ENCODE measurements at regions not wholly inside any gene's neighbourhood (a gene's known extent, or its start where the extent isn't known, plus 50 kb on each side); places are given as distances from the start of the nearest gene placed in this dataset.

GRCh38 chr7:112654322-112655216, 135.6 kb downstream of the TMEM168 start:
- Histone ChIP-seq H2AFZ (ENCODE audit: low read depth, low read length, severe bottlenecking) (no peak overlapping the region), H3K9ac (ENCODE audit: low read length) (no peak overlapping the region), H3K27me3 (ENCODE audit: low read length) (no peaks in the 10 kb centered on the region), H3K79me2 (ENCODE audit: insufficient read depth, low read length) (no peaks in the 10 kb centered on the region), H3K36me3 (ENCODE audit: low read length) (no peaks in the 10 kb centered on the region), H3K4me2 (ENCODE audit: low read depth, low read length, poor library complexity, severe bottlenecking) (no peak overlapping the region), H3K9me3 (ENCODE audit: insufficient read depth, low read length) (no peaks in the 10 kb centered on the region), H3K27ac (ENCODE audit: low read depth, low read length) (no peak overlapping the region), H3F3A (ENCODE audit: insufficient read depth) (no peaks in the 10 kb centered on the region), H3K9me2 (replicated peaks; ENCODE audit: insufficient read depth, low read length) (no peaks in the 10 kb centered on the region), H4K20me1 (ENCODE audit: low read depth, low read length) (no peaks in the 10 kb centered on the region), H3K4me3 (ENCODE audit: insufficient read depth, low read length, poor library complexity, severe bottlenecking) (no peak overlapping the region)
- no peak for TF ChIP-seq EZH2phosphoT487 (conservative IDR thresholded peaks at IDR 0.05; ENCODE audit: low read length)
- TF ChIP-seq CTCF (IDR thresholded peaks at IDR 0.05; ENCODE audit: insufficient read depth, low read length, poor library complexity, severe bottlenecking), result no peak

- no peaks in the 10 kb centered on the region for H4K20me1 ChIP-seq (ENCODE audit: low read depth, low read length)
- H3K27ac ChIP-seq (ENCODE audit: low read depth, low read length), result no peak overlapping the region
- TF ChIP-seq EZH2phosphoT487 (conservative IDR thresholded peaks at IDR 0.05; ENCODE audit: low read length) (no peak), CTCF (IDR thresholded peaks at IDR 0.05; ENCODE audit: insufficient read depth, low read length, poor library complexity, severe bottlenecking) (no peak)
These were observed 124.5 kb downstream of the TMEM168 start for GRCh38 chr7:112665709-112666108.

GRCh38 chr7:112668561-112668960, 121.6 kb downstream of the TMEM168 start:
- no peak overlapping the region for H3K27ac ChIP-seq (ENCODE audit: low read depth, low read length)
- H3K4me3 ChIP-seq (ENCODE audit: insufficient read depth, low read length, poor library complexity, severe bottlenecking), result no peak overlapping the region
- H3K36me3 ChIP-seq (ENCODE audit: low read length), result no peaks in the 10 kb centered on the region
- H3K79me2 ChIP-seq (ENCODE audit: insufficient read depth, low read length), result no peaks in the 10 kb centered on the region
- H3K4me2 ChIP-seq (ENCODE audit: low read depth, low read length, poor library complexity, severe bottlenecking), result no peak overlapping the region
- no peak overlapping the region for H3K9ac ChIP-seq (ENCODE audit: low read length)
- no peaks in the 10 kb centered on the region for H3K9me2 ChIP-seq (replicated peaks; ENCODE audit: insufficient read depth, low read length)
- H3K9me3 ChIP-seq (ENCODE audit: insufficient read depth, low read length), result no peaks in the 10 kb centered on the region
- no peak for TF ChIP-seq CTCF (IDR thresholded peaks at IDR 0.05; ENCODE audit: insufficient read depth, low read length, poor library complexity, severe bottlenecking)
- no peak for TF ChIP-seq EZH2phosphoT487 (conservative IDR thresholded peaks at IDR 0.05; ENCODE audit: low read length)
- H3K27me3 ChIP-seq (ENCODE audit: low read length), result no peaks in the 10 kb centered on the region
- H2AFZ ChIP-seq (ENCODE audit: low read depth, low read length, severe bottlenecking), result no peak overlapping the region
- no peaks in the 10 kb centered on the region for H4K20me1 ChIP-seq (ENCODE audit: low read depth, low read length)
- H3F3A ChIP-seq (ENCODE audit: insufficient read depth), result no peaks in the 10 kb centered on the region

More at GRCh38 chr7:112665709-112666108, 124.5 kb downstream of the TMEM168 start:
- no peak overlapping the region for H3K4me2 ChIP-seq (ENCODE audit: low read depth, low read length, poor library complexity, severe bottlenecking)
- no peaks in the 10 kb centered on the region for H3K79me2 ChIP-seq (ENCODE audit: insufficient read depth, low read length)
- H3K9me2 ChIP-seq (replicated peaks; ENCODE audit: insufficient read depth, low read length), result no peaks in the 10 kb centered on the region
- no peaks in the 10 kb centered on the region for H3K27me3 ChIP-seq (ENCODE audit: low read length)
- no peak overlapping the region for H3K9ac ChIP-seq (ENCODE audit: low read length)
- H3K36me3 ChIP-seq (ENCODE audit: low read length), result no peaks in the 10 kb centered on the region
- H3K4me3 ChIP-seq (ENCODE audit: insufficient read depth, low read length, poor library complexity, severe bottlenecking), result no peak overlapping the region
- H3F3A ChIP-seq (ENCODE audit: insufficient read depth), result no peaks in the 10 kb centered on the region
- no peaks in the 10 kb centered on the region for H3K9me3 ChIP-seq (ENCODE audit: insufficient read depth, low read length)
- no peak overlapping the region for H2AFZ ChIP-seq (ENCODE audit: low read depth, low read length, severe bottlenecking)

All from SU-DHL-6 (cell line).